ENCODE measurements at regions not wholly inside any gene's neighbourhood (a gene's known extent, or its start where the extent isn't known, plus 50 kb on each side); places are given as distances from the start of the nearest gene placed in this dataset.

GRCh38 chr5:34551911-34552433, 104.2 kb upstream of the RAI14 start:
- TF ChIP-seq REST (IDR thresholded peaks at IDR 0.05; ENCODE audit: insufficient read depth in 1 of 2, low read depth in 2 of 2, low read length in 2 of 2) = no peak
- TF ChIP-seq POLR2AphosphoS5 (IDR thresholded peaks at IDR 0.05; ENCODE audit: low read depth, low read length) = no peak
- TF ChIP-seq TAF1 (IDR thresholded peaks at IDR 0.05; ENCODE audit: borderline replicate concordance, insufficient read depth, low read length) = no peak
- no peak for TF ChIP-seq SIN3A (IDR thresholded peaks at IDR 0.05; ENCODE audit: borderline replicate concordance, insufficient read depth, low read length)
